HepG2 (cell line): ENCODE measurements at regions not wholly inside any gene's neighbourhood (a gene's known extent, or its start where the extent isn't known, plus 50 kb on each side); places are given as distances from the start of the nearest gene placed in this dataset.

Experiments
- AHR ChIP-seq: IDR thresholded peaks from 2 replicates; pipeline ENCODE4 v1.6.1; 2018; ENCODE audit warnings: missing genetic modification reagents, missing compliant biosample characterization
- FOXC1 ChIP-seq: sonication (generic); formaldehyde crosslinking; IDR thresholded peaks from 2 replicates; pipeline ENCODE4 v1.8.0; 2022; ENCODE audit warnings: mild to moderate bottlenecking, missing genetic modification reagents, borderline replicate concordance
- HNRNPH1 ChIP-seq: fragments of 200-400 bp; formaldehyde crosslinking; optimal IDR thresholded peaks from 2 replicates; pipeline ENCODE3; 2017; ENCODE audit warnings: mild to moderate bottlenecking, low read depth, low read length
- IRF2 ChIP-seq: IDR thresholded peaks from 2 replicates; pipeline ENCODE4 v1.6.1; 2018; ENCODE audit warnings: missing genetic modification reagents, missing compliant biosample characterization
- KAT2B ChIP-seq: fragments of 150-350 bp; IDR thresholded peaks from 2 replicates; pipeline ENCODE4 v1.6.1; 2014; ENCODE audit warnings: low read depth, low read length, borderline replicate concordance
- MAX ChIP-seq: IDR thresholded peaks from 2 replicates; pipeline ENCODE4 v1.6.1; 2012; ENCODE audit warnings: inconsistent platforms
- NPAS2 ChIP-seq: sonication (generic); formaldehyde crosslinking; IDR thresholded peaks from 2 replicates; pipeline ENCODE4 v1.8.0; 2022; ENCODE audit warnings: mild to moderate bottlenecking, missing genetic modification reagents, borderline replicate concordance
- NR2C2 ChIP-seq: sonication (generic); formaldehyde crosslinking; IDR thresholded peaks from 2 replicates; pipeline ENCODE4 v1.4.0; 2020; ENCODE audit warnings: missing genetic modification reagents, mild to moderate bottlenecking, moderate library complexity, borderline replicate concordance
- NRL ChIP-seq: sonication (generic); formaldehyde crosslinking; IDR thresholded peaks from 2 replicates; pipeline ENCODE4 v1.5.0; 2020; ENCODE audit warnings: missing genetic modification reagents, mild to moderate bottlenecking, moderate library complexity, borderline replicate concordance
- PAF1 ChIP-seq: IDR thresholded peaks from 2 replicates; pipeline ENCODE4 v1.6.1; 2016; ENCODE audit warnings: missing genetic modification reagents, missing compliant biosample characterization
- PHF21A ChIP-seq: sonication (generic); formaldehyde crosslinking; IDR thresholded peaks from 2 replicates; pipeline ENCODE4 v1.5.0; 2020; ENCODE audit warnings: mild to moderate bottlenecking, missing genetic modification reagents
- REL ChIP-seq: sonication (generic); formaldehyde crosslinking; conservative IDR thresholded peaks from 2 replicates; pipeline ENCODE4 v1.8.0; 2022; ENCODE audit warnings: mild to moderate bottlenecking, missing genetic modification reagents, moderate library complexity
- SCMH1 ChIP-seq: sonication (generic); formaldehyde crosslinking; IDR thresholded peaks from 2 replicates; pipeline ENCODE4 v1.9.0; 2021; ENCODE audit warnings: missing genetic modification reagents, mild to moderate bottlenecking, borderline replicate concordance
- SMYD3 ChIP-seq: sonication (generic); formaldehyde crosslinking; IDR thresholded peaks from 2 replicates; pipeline ENCODE4 v1.8.1; 2023; ENCODE audit warnings: mild to moderate bottlenecking, missing genetic modification reagents
- THAP8 ChIP-seq: sonication (generic); formaldehyde crosslinking; IDR thresholded peaks from 2 replicates; pipeline ENCODE4 v1.5.1; 2020; ENCODE audit warnings: missing genetic modification reagents, mild to moderate bottlenecking, borderline replicate concordance
- TOE1 ChIP-seq: sonication (generic); formaldehyde crosslinking; IDR thresholded peaks from 2 replicates; pipeline ENCODE4 v1.4.0; 2020; ENCODE audit warnings: mild to moderate bottlenecking, missing genetic modification reagents
- YEATS2 ChIP-seq: sonication (generic); formaldehyde crosslinking; IDR thresholded peaks from 2 replicates; pipeline ENCODE4 v1.4.0; 2020; ENCODE audit warnings: missing genetic modification reagents, borderline replicate concordance
- ZBED4 ChIP-seq: sonication (generic); formaldehyde crosslinking; IDR thresholded peaks from 2 replicates; pipeline ENCODE4 v1.4.0; 2020; ENCODE audit warnings: missing genetic modification reagents, borderline replicate concordance
- ZNF101 ChIP-seq: sonication (generic); formaldehyde crosslinking; IDR thresholded peaks from 2 replicates; pipeline ENCODE4 v1.4.0; 2020; ENCODE audit warnings: mild to moderate bottlenecking, low read depth, missing genetic modification reagents, borderline replicate concordance
- ZNF18 ChIP-seq: sonication (generic); formaldehyde crosslinking; IDR thresholded peaks from 2 replicates; pipeline ENCODE4 v1.8.0; 2022; ENCODE audit warnings: mild to moderate bottlenecking, missing genetic modification reagents; ENCODE audit not compliant: insufficient replicate concordance
- ZNF225 ChIP-seq: sonication (generic); formaldehyde crosslinking; IDR thresholded peaks from 2 replicates; pipeline ENCODE4 v1.4.0; 2020; ENCODE audit warnings: mild to moderate bottlenecking, missing genetic modification reagents
- ZNF24 ChIP-seq: fragments of 450-650 bp; IDR thresholded peaks from 2 replicates; pipeline ENCODE4 v1.6.1; 2017; ENCODE audit warnings: antibody characterized with exemption, mild to moderate bottlenecking
- ZNF3 ChIP-seq: IDR thresholded peaks from 2 replicates; pipeline ENCODE4 v1.7.0; 2017; ENCODE audit warnings: inconsistent platforms
- ZNF672 ChIP-seq: sonication (generic); formaldehyde crosslinking; IDR thresholded peaks from 2 replicates; pipeline ENCODE4 v1.8.1; 2022; ENCODE audit warnings: missing genetic modification reagents
- ZSCAN30 ChIP-seq: sonication (generic); formaldehyde crosslinking; IDR thresholded peaks from 2 replicates; pipeline ENCODE4 v1.5.0; 2020; ENCODE audit warnings: mild to moderate bottlenecking, missing genetic modification reagents
- ZSCAN31 ChIP-seq: sonication (generic); formaldehyde crosslinking; IDR thresholded peaks from 2 replicates; pipeline ENCODE4 v1.5.0; 2020; ENCODE audit warnings: low read depth, mild to moderate bottlenecking, missing genetic modification reagents

- TF ChIP-seq KAT2B (no peak), SCMH1 (CRISPR knock-in tag) (no peak), ZSCAN31 (CRISPR knock-in tag) (no peak), ZNF225 (CRISPR knock-in tag) (no peak), HNRNPH1 (no peak), YEATS2 (CRISPR knock-in tag) (no peak), ZNF101 (CRISPR knock-in tag) (no peak), ZNF18 (no peak), NPAS2 (no peak), THAP8 (CRISPR knock-in tag) (no peak), ZNF24 (no peak), ZNF3 (CRISPR knock-in tag) (no peak), PHF21A (CRISPR knock-in tag) (no peak), AHR (CRISPR knock-in tag) (no peak), REL (no peak), SMYD3 (CRISPR knock-in tag) (no peak), ZSCAN30 (no peak), NRL (no peak), ZNF672 (CRISPR knock-in tag) (no peak), NR2C2 (CRISPR knock-in tag) (no peak), ZBED4 (no peak), FOXC1 (no peak), MAX (no peak), IRF2 (CRISPR knock-in tag) (no peak), TOE1 (CRISPR knock-in tag) (no peak), PAF1 (CRISPR knock-in tag) (no peak)
These were observed 62.4 kb downstream of the THNSL1 start (continued) for GRCh38 chr10:25078658-25079431.
